ENCODE measurements at regions not wholly inside any gene's neighbourhood (a gene's known extent, or its start where the extent isn't known, plus 50 kb on each side); places are given as distances from the start of the nearest gene placed in this dataset.

DNA sequence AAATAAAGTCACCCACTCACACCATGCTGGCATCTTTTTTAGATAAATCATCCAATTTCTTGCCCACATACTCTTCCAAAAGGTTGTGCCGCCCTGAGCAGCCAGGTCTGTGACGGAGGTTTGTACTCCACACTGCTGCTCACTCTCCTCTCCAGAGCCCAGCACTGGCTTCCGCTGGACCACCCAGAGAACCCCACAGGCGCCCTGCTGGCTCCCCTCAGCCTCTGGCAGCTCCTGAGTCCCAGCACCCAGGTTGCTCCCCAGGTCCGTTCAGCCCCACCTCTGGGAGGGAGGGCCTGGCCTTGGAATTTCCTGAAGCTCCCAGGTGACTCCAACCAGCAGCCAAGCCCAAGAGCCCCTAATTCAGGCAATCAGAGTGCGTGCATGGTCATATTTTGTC, 131.7 kb upstream of the CST7 start:
- no peak for DNase-seq

DNA sequence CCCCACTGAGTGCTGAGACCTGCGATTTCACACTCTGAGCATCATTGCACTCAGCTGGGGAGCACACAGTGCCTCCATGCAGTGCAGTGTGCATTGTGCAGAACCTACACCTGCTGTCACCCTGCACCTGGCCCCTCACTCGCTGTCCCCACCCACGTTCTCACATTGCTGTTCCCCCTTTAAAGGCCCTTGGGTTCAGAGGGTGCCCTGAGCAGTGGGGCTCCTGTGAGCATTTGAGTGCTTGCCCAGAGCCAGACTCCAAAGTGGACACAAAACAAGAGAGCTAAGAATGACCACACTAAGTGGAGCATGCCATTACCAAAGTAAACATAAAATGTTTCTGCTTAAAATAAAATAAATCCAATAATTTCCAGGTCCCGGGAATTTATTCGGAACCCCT, 131.0 kb upstream of the CST7 start:
- no peak for DNase-seq

DNA sequence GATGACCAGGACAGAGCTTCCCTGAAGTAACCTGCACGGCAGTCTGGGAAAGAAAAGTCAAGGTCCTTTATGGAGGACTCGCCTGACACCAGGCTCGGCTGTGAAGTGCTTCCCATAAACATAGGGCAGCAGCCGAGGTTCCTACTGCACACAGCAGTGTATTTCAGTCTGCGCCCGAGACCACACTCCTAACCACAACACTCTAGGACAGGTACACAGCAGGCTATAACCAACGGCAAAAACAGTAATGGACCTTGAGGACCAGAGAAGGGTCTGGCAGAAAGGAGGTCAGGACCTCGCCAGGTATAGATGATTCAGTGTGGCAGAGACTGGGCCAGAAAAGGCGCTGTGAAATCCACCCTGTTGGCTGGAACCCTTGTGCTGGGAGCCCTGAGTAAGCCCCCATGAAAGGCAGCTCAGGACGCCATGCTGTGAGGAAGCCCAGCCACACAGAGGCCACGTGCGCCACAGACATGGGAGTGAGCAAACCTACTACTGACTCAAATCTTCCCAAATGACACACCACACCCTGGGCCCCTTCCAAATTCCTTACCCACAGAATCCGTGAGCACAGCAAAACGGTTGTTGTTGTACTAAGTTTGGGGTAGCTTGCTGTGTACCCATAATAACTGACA, 129.6 kb upstream of the CST7 start:
- DNase-seq = no peak

DNA sequence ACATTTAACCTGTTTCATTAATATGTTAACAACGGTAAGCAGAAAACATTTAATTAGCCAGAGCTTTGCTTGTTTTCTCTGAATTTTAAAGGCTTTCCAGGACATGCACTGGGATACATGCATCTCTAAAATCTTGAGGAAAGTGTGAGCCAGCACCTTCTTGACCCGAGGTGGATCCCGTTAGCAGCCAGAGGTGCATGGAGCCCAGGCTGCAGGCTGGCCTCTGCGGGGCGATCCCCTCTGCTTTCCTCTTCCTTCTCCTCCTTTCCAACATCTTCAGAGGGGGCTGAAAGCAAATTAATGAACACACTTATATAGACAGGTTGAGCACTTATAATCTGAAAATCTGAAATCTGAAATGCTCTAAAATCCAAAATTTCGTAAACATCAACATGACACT, 128.7 kb upstream of the CST7 start:
- DNase-seq = no peak

DNA sequence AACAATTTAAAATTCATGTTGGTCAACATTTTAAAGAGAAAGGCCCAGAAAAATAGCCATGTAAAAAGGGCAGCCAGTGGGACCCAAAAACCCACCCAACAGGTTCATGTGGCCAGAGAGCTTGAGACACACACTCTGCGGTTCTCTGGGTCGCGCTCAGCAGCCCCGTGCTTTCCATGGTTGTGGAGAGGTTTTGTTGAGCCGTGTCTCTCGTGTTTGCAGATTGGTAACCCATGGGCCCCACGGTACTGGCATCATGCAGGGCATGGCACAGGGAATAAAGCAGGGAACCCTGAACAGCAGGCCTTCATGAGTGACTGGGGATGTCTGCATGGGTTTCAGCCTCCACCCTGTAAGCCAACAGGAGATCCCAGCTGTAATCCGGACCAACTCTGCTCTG, 127.7 kb upstream of the CST7 start:
- DNase-seq = no peak

DNA sequence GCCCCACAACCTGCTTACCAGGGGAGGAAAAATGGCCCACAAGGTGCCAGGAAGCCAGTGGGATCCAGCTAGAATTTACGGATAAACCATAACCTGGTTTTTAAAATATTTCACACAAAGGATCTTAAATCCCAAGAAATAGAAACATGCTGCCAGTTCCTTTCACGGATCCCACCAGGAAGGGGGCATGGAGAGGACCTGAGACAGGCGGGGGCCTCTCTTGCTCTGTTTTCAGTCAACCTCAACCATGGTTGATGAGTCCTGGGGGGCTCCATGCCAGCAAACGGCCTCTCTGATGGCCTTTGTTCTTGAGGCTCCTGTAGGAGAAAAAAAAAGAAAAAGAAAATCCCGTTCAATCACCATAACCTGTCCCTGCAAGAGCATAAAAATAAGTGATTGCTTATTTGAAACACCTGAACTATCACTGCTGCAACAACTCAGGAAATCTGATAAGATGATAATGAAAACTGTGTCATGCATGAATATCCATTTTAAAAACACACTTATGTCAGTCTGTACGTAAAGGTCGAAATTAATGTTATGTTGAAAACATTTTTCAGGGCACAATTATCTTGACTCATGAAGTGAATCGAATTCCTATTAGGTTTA, 125.8 kb upstream of the CST7 start:
- DNase-seq = no peak

DNA sequence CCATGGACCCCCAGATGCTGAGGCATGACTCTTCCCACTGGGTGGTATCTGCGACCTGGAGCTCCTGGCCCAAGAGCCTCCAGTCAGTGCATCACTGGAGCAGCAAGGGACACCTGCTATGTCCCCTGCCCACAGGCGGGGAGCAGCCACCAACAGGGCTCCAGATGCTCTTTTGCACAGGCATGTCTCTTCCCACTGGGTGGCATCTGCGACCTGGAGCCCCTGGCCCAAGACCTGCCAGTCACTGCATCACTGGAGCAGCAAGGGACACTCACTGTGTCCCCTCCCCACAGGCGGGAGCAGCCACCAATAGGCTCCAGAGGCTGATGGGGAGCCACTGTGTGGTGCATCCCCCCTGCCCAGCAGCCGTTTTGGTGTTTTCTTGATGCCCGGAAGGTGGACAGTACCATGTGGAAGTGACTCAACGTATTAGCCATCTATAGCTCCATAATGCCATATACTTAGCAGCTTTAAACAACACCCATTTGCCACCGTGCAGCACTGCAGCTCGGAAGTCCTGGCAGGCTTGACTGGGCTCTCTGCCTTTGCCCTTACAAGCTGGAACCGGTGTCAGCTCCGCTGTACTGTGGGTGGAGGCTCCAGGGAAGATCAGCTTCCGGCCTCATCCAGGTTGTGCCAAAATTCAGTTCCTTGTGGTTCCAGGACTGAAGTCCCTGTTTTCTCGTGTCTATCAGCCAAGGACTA, 124.9 kb upstream of the CST7 start:
- no peak for DNase-seq

DNA sequence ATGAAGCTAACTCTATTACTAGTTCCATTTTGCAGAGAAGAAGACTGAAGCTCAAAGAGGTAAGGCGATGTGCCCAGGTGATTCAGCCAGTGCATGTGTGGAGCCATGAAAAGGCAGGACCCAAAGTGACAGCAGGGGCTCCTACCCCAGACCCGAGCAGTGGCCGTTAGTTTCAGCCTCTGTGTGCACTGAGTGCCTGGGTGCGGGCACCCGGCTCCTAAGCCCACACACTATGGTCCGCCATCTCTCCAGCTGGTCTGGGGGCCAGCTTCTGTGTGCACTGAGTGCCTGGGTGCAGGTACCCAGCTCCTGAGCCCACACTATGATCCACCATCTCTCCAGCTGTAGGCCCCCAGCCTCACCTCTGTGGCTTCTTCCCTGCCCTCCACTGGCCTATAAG, 123.5 kb upstream of the CST7 start:
- DNase-seq = no peak

DNA sequence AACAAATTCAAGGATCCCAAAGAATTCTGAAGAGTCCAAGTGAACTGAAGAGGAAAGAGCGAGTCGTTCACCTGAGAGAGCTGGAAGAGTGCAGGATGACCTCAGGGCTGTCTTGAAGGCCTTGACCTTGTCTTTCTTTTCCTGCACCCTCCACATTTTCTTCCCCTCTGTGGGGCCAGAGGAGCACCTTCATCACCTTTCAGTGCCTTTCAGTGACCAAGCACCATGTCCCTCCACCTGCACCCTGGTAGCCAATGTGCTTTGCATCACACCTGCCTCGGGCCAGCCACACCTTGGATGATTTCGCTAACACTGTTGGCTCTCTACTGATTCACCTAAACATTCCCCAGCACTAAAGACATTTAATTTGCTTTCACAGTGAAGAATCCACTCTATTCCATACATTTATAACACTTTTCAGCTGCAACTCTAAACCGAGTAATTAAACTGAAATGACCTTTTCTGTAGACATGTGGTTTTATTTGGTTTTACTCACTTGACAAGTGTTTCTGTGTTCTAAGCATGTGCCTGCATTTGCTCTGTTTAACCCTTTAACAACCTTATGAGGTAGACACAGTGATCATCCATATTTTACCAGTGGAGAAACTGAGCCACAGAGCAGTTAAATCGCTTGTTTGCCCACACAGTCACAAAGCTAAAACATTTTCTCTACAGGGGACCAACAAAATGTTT, 121.3 kb upstream of the CST7 start:
- DNase-seq = no peak

DNA sequence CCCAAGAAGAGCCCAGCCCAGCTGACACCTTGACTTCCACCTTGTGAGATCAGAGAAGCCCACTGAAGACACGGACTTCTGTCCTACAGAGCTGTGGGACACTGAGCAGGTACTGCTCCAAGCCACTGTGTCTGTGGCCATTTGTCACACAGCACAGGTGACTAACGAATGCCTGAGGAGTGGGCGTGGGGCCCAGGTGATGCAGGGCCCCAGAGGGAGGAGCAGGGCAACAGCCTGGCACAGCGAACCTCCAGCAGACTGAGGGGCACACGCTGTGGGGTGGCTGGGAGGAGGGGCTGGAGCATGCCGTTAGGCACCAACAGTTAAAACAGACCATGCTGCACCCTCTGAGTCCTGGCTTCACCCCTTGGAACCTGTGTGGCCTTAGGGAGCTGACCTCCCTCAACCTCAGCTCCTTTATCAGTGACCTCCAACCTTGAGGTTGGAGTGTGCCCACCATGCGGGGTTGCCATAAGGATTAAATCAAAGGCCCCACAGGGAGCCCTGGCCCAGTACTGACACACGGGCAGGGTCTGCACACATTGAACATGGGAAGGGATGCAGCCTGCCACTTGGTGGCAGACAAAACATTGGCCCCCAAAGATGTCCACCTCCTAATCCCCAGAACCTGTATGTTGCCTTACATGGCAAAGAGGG, 119.9 kb upstream of the CST7 start:
- DNase-seq = no peak

DNA sequence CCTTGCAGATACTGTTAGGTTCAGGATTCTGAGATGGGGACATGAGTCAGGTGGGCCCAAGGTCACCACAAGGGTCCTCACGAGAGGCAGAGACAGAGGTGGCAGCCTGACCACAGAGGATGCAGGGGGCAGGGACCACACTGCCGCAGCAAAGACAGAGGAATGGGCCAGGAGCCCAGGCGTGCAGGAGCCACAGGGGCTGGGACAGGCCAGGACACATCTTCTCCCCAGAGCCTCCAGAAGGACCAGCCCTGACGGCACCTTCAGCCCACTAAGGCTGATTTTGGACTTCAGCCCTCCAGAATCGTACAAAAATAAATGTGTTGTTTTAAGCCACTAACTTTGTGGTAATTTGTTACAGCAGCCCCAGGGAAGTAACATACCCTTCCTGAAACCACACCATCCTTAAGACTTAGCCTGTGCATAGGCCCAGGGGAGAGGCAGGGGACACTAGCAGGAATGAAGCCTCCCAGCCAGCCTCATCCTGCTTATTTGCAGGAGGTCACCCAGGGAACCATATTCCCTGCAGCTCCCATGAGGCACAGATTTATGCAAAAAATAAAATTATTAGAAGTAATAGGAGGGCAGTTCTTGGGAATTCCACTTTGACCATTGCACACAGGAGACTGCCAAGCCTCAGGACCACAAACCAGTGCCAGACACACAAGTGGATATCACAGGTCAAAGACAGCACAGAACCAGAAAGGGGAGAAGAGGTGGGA, 119.3 kb upstream of the CST7 start:
- no peak for DNase-seq

DNA sequence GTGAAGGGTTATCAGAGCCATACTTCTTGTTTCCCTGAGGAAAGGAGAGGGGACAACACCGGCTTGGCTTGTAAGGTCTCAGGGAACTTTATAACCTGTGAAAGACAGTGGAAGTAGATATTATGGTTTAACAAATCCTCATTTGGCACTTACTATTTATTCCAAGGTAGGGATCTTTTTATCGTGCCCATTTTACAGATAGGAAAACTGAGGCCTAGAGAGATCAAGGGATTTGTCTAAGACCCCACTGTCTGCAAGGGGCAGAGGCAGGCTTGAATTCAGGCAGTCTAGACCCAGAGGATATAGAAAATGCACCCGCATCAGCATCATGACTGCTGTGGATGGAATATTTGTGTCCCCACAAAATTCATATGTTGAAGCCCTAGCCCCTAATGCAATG, 118.4 kb upstream of the CST7 start:
- DNase-seq = no peak

DNA sequence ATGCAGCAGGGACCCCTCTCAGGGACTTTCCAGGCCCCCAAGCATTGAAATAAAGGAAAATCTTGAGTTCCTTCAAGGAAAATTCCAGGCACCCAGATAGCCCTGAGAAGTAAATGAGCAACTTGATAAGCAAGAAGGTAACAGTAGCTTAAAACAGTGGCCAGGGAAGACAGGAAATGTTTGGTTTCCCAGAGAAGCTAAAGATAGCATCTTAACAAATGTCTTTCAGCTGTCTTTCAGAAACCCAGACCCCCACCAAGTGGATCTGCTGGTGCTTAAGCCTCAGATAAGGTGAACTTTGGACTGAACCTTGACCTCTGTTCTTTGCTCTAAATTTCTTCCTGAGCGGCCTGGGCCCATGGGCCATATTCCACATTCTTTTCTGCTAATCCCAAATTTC, 117.8 kb upstream of the CST7 start:
- DNase-seq = no peak

DNA sequence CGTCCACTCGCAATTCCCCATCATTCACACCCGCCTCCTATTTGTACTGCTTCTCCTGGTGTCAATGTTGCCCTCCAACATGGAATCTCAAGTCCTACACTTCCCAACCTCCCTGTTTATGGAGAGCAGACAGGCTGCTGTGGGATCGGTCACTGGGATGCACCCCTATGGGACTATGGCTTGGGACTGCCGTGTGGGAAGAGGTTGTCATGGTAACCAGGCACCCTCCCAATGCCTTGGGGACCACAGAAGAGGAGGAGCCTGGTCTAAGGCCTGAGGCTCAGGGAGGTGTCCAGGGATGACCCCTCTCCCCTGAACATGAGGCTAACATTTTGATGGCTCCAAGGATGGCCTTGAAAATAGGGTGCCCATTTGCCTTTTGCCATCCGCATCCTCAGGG, 116.6 kb upstream of the CST7 start:
- DNase-seq = no peak

DNA sequence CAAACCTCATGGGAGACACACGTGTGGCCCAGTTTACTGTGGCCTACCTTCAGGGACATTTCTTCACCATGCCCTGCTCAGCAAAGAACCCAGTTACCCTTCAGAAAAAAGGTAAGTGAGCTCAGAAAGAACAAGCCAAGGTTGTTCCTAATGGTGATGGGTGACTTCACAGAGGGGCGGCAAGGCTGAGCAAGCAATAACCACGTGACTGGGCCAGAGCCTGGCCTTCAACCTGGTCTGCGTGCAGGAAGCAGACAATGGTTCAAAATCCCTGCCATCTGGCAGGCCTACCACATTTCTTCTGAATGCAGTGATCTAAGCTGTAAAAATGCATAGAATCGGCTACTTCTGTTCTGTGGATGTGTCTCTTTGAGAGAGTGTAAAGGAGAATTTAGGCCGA, 115.5 kb upstream of the CST7 start:
- no peak for DNase-seq

DNA sequence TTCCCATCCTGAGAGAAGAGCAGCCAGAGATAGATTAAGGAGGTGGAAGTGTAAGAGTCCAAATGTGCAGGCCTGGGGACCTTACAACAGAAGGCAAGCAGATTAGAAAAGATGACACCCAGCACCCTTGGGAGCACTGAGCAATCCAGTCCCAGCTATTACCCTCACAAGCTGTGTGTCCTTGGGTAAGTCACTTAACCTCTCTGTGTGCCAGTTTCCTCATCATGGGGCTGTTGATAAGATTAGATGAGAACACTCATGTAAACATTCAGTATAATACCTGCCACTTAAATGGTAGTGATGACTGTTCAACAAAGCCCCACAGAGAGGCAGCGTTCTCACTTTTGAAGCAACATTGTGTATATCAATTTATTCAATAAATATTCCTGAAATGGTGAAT, 114.8 kb upstream of the CST7 start:
- DNase-seq = no peak

DNA sequence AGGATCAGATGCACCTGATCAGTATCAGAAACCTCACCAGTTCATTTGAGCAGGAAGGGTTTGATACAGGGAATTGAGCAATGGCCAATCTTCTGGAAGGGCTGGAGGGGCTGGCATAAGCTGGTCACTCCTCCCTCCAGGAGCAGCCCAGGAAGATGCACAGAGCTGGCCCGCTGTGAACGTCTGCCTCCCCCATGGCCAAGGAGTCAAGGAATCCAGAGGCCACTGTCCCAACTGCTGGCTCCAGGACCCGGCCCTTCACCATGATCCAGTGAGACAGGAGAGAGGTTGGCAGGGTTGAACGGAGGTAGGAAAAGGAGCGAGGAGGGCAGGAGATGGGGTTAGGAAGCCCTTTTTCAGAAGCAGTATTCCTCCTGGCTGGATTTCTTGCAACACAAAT, 113.9 kb upstream of the CST7 start:
- no peak for DNase-seq

DNA sequence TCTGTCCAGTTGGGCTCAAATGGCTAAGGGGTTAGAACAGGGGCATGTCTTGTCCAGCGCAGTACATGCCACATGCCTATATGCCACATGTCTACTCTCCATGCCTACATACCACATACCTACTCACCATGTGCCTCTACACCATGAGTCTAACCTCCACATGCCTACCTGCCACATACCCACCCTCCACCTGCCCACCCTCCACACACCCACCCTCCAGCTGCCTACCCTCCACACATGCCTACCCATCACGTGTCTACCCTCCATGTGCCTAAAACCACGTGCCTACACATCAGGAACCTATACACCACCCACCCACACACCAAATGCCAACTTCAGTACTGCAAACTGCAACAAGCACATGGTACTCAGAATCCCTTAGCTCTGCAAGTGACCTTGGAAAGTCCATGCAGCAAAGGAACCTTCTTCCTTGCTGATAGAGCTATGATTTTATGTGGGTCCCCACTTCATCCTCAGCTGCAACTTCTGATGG, 113.0 kb upstream of the CST7 start:
- no peak for DNase-seq

DNA sequence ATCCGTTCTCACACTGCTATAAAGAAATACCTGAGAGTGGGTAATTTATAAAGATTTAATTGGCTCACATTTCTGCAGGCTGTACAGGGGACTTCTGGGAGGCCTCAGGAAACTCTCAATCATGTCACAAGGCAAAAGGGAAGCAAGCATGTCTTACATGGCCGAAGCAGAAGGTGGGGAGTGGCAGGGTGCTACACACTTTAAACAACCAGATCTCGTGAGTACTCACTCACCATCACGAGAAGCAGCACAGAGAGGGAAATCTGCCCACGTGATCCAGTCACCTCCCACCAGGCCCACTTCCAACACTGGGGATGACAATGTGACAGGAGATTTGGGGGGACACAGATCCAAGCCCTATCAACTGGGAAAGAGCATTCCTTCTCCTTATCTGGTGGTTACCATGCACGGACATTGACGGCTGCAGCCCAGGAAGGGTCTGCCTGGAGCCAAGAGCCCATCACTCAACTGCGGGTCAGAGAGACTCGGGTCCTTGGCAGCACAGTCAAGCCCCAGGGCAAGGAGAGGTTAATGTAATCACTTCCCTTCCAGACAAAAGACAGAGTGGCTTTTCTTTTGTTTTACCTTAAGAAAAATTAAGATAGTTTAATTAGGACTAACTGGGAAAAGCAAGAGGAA, 112.3 kb upstream of the CST7 start:
- DNase-seq = no peak

DNA sequence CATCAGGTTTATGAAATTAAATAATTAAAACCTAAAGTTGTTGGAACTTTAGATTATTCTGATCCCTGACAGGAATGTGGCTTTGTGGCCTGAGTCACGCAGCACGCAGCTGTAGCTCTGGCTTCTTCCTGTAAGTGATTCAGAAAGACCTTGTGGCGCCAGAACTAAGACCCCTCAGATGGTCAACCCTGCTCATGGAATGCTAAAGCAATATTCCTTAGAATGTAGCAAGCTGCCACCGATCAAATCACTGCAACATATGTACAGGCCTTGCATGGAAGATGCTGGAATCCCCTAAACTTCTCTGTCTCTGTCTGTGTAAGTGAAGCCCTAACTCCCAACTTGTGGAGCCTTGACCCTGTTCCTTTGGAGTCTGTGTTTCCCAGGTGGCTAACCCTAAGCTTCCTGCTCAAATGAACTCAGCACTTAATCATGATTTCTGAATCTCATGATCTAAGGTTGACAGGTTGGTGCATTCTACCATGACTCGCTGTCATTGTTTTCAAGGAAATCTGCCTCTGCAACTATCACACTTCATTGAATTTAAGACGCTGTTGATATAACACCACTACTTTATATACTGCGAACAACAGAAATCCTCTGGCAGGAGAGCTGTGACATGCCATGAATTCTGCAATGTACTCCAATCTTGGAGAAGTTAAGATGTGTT, 111.2 kb upstream of the CST7 start:
- no peak for DNase-seq
